Ureter (tissue), 1 donor: ENCODE measurements at regions not wholly inside any gene's neighbourhood (a gene's known extent, or its start where the extent isn't known, plus 50 kb on each side); places are given as distances from the start of the nearest gene placed in this dataset.

Experiments
- DNase-seq: peaks from one replicate; pipeline ENCODE4 v3.0.0-alpha.2; 2020; ENCODE audit warnings: low spot score
- donor health status: DM: yes; HTN: yes; CAD: no.

DNA sequence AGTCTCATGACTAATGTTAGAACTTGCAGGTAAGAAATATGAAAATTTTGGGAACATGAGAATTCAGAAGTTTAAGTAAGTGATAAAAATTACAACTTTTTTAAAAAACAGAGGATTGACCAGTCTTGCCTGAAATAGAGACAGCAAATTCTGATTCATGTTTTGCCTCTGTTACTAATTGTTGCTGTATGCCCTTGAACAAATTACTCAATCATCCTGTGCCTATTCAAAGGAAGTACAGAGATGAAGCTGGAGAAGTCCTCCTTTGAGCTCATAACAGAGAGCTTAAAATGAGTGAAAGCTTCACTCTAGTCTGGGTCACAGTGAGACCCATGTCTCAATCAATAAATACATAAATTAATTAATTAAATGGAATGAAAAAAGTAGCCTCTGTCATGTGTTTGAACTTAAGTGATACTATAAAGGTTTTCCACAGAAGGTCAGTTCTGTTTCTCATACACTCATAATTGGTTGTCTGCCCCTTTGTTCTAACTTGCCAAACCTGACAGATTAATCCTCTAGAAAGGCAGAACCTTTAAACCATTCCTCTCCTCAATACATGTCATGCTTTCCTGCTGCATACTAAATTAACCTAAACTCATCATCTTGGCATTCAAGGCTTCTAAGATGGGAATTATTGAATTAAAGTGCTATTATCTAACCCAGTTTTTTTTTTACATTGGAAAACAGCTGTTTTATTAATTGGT is 374.6 kb upstream of the LRATD1 start:
- DNase-seq = no peak

DNA sequence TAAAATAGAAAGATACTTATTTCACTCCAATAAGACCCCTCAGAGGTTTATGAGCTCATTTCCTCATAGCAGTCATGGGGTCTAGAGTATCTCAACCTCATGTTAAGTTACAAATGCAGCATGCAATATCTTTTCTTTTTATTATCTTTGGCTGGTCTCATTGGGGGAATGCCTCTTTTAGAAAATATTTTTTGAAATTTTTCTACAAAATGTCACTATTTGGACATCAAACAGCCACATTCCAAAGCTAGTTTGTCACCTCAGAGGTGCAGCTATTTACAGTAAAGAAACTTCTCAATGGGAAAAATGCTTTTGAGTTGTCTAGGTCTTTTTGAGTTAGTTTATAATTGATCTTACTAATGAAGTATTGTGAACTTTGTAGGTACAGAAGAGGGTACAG is 370.7 kb upstream of the LRATD1 start:
- DNase-seq = no peak

DNA sequence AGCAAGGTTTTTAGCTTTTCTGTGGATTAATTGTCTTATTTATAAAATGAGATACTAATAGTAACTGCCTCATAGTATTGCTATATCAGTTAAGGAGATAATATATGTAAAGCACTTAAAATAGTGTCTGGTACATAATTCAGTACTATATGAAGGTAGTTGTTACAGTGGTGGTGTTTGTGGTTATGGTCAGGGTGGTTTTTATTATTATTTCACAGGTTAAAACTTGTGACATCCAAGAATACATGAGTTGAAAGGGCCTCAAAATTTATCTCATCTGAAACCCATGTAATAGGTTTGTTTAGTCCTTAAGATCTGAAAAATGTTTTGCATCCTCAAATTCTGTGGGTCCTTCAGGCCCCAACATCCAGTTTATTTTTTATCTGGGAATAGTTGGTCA is 369.5 kb upstream of the LRATD1 start:
- no peak for DNase-seq

DNA sequence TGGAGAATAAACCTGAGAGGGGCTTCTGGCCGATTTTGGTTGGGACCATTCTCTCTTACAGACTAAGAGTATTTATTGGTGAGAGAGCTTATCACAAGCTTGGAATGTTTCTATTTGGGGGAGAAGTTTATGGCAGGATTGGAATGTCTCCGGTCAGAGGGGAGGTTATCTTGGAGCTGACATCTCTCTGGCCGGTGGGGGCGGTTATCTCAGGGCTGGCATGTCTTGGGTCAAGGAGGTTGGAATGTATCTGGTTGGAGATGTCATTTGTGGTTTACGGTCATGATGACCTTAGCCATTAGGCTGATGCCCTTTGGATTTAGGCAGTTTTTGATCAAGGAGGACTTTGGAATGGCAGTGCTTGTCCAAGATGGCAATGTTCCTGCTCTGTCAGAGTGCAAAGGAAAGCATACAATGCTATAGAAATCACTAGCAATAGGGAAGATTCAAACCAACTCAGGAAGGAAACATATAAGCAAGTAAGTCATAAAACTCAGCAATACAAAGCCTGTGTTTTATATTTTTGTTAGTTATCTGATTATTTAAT is 362.4 kb upstream of the LRATD1 start:
- DNase-seq = no peak

DNA sequence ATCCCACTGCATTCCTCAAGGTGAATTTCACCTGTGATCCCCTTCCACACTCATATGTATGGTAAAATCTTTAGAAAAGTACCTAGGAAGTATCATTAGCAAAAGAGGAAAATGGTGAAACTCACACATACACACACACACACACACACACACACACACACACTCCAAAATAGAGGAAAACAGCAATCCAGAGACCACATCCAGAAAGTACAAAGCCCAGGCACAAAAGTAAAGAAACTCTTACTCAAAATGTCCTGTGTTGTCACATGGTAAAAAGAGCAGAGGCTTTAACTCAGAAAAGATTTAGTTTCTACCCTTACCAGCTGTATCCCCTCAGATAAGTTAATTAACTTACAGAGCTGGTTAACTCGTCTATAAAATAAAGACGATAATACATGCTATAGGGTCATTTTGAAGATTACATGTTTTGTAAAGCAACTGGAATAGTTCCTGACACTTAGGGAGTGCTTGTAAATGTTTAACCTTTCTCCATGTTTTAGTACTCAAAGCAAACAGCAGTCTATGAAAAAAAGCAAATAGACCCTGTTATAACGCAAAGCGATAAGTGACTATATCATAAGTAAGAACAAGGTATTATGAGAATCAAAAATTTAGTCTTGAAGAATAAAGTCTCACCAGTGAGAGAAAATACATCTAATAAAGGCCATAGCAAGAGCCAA is 360.0 kb upstream of the LRATD1 start:
- DNase-seq = no peak

DNA sequence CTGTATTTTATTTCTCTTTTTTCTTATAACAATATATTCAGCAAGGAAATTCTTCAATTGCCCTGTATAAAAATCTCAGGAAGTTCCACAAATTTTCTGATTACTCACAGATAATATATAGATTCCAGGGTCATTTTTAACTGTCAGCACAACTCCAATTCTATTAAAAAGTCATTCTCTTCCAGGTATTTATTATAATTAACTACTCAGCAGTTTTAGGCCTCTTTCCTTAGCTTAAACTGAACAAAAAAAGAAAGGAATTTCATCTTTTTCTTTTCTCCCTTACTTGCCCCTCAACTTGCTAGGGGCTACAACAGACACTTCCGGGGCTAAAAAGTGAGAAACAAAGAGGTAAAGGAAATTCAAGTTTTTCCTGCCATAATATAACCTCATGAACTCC is 358.9 kb upstream of the LRATD1 start:
- no peak for DNase-seq

DNA sequence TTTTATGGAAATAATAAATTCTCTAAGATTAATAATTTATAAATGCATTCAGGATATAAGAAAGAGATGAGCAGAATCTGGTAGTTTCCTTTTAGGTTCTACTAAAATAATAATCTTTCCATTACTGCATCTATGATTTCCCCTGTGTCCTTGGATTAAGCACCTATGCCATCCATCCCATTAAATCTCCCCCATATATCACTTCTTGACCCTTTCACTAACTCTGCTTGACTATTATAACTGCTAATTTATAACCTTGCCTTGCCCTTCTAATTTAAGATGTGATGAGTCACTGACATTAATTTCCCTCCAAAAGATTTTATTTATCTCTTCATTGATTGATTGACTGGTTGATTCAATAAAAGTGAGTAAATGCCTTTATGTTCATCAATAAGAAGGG is 348.3 kb upstream of the LRATD1 start:
- no peak for DNase-seq

DNA sequence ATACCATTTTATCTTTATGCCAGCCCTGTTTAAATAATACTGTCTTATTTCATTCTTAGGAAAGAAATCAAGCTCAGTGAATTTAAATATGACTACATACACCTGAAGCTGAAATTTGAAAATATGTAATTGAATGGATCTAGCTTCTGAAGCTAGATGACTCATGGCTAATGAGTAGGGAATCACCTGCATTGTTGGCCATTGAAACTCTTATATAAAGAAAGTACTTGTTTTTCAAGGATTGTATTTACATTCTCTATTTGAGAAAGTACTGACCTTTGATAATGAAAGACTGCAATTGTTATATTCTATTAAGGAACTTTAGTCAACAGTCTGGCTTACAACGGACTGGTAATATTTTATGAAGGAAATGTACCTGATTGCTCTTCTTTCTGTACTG is 346.7 kb upstream of the LRATD1 start:
- no peak for DNase-seq

DNA sequence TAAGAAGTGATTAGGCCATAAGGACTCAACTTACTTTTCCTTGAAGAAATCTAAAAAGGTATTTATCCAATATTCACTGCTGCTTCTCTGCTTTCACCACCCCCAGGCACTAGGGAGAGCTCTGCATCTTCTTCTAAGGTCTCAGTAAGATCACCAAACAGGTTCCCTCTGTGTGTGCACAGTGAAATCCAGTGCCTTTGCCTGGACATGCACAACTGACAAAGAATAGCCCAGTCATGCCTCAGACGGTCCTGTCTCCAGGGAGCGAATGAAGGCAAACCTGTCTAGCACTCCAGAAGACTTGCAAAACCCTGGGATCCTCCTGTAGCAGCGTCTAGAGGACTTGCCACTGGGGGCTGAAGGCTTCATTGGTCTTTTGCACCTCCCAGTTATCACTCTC is 344.5 kb upstream of the LRATD1 start:
- peak; percentile 86 for DNase-seq

DNA sequence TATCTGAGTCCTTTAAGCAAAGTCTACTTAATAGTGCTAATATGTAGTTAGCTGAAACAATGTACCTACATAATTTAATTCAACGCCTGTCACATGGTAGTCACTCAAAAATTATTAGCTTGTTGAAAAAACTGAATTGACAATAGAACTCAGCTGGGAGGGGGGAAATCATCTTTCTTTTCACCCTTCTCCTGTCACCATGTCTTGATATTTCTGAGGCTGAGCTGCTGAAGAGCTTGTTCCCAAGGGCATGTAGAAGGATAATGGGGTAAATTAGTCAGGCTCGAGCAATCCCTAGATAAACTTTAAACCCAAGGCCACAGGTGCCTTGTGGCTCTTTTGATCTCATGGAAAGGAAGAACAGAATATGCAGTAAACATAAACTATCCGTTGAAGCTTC is 339.6 kb upstream of the LRATD1 start:
- no peak for DNase-seq

DNA sequence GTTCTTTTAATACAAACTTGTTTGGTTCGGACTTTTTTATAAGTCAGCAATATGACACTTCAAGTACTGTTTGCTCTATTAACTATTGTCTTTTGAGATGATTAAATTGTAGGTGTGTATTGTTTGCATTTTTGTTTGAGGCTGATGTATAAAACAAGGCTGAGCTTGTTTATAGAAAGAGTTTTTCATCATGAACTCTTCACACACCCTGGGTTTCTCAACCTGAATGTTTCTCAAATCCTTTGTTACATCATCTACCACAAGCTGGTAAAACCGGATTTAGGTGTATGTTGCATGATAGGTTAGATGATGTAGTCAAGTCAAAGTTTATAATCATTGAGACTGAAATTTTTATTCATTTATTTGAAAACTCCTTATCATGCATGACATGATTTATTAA is 335.2 kb upstream of the LRATD1 start:
- no peak for DNase-seq

DNA sequence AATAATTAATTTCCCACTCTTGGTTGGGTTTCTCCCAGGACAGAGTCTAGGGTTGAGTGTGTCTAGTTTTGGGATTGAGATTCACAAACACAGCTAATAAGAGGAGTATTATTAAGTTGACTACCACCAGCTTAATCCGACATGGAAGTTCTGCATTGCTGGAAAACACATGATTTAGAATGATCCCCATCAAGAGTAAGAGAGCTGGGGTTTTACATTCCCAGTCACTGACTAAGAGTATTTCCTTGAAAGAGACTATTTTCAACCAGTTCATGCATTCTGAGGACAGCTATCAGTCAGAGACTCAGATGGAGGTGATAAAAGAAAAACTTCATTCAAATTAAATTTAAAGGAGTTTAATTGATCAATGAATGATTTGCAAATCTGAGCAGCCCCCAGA is 334.6 kb upstream of the LRATD1 start:
- DNase-seq = no peak

DNA sequence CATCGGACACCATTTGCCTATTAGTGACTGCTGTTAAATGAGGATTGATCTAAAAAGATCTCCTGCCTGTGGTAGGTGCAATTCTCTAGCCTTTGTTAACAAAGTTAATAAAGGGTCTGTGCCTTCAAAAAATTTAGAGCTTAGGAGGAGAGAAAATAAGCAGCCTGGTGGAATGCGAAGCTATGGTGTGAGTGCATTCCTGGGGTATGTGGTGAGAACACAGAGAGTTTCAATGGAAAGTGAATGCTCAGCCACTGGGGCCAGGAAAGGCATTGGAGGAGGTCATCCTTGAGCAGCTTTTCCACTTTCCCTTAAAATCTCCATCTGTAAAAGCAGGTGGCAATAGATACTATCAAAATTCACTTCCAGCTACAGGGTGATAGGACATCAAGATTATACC is 331.2 kb upstream of the LRATD1 start:
- DNase-seq = no peak

DNA sequence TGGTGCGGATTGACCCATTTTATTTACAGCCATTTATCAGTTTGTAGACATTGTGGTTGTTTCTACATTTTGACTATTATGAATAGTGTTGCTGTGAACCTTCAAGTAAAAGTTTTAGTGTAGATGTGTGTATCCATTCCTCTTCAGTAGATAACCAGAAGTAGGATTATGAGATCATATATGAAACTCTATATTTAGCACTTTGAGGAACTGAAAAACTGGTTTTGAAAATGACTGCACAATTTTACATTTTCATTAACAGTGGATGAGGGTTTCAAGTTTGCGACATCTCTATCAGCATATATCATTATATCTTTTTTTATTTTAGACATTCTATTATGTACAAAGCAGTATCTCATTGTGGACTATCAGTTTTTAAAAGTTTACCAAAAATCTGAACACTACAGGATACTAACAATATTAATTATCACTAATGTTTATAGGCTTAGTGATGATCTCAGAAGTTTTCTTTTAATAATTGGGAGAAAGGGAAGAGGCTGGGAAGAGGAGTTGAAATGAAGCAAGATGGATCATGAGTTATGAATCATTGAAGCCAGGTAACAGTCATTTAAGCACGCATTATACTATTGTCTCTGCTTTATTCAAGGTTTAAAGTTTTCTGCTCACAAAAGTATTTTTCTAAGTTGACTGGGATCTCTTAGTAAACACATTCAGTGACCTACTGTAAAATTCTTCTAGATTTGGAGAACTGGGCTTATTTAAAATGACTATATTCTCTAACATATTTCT is 329.0 kb upstream of the LRATD1 start:
- DNase-seq = no peak

DNA sequence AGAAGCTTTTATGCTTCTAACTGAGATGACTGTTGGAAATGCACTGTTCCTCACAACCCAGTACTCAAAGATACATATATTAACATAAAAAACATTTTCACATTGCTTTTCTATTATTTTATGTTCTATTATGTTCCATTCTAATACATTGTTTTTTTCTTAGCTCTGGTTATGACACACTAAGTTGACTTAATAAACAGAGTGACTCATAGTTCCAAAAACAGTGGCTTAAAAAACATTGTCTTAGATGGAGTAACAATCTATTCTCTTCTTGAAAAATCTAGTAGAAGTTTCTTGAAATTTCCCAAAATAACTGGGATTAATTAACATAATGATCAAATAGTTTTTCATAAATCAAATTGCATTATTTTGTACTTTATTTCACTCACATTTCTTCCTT is 328.2 kb upstream of the LRATD1 start:
- no peak for DNase-seq

DNA sequence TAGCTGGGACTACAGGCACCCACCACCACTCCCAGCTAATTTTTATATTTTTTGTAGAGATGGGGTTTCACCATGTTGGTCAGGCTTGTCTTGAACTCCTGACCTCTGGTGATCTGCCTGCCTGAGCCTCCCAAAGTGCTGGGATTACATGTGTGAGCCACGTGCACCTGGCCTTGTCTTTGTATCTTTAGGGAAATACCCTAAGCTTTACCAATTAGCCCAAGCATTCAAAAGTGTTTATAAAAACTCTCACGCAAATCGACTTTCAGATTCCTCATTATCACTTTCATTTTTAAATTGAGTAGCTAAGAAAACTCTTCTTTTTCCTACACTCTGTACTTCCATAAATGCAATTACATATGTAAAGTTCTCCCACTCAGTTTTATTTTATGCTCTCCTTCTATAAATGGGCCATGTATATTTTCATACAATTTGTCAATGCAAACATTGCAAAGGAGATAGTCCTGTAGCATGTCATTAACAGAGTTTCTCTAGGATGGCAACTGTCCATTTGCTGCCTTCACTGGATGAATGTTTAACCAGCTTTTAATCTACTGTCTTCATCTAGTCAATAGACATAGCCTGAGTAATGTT is 326.2 kb upstream of the LRATD1 start:
- no peak for DNase-seq

DNA sequence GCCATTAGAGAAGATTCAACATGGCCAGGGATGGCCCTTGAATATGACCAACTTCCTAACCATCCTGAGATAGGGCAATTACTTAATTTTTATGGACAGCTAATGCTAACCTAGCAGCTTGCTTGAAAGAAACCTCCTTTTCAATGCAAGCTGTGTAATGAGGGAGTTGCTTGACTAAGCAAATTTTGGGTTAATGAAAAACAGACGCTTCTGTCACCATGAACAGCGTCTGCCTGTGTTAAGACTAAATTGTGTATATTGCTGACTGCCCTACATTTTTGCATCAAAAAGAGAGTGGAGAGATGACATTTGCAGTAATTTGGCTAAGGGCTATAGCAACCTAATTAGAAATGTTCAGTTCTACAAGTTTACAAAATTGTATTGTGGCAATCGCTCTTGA is 319.2 kb upstream of the LRATD1 start:
- DNase-seq = no peak

DNA sequence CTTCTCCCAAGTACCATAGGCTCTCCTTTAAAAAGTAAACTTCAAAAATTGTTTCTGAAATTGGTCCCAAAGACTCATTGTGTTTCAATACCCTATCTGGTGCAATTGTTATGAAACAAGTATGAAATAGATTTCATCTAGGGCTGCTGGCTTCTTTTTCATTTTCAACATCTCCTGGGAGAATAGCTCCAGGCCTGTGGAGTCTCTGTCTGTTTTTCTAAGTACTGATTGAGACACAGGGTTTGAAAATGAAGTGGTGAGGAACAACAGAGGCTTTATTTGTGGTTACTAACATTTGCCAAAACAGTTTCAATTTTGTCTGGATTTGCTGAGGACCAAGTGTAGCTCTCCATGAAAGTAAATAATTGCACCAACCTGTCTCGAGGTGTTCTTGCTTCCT is 315.9 kb upstream of the LRATD1 start:
- DNase-seq = no peak

DNA sequence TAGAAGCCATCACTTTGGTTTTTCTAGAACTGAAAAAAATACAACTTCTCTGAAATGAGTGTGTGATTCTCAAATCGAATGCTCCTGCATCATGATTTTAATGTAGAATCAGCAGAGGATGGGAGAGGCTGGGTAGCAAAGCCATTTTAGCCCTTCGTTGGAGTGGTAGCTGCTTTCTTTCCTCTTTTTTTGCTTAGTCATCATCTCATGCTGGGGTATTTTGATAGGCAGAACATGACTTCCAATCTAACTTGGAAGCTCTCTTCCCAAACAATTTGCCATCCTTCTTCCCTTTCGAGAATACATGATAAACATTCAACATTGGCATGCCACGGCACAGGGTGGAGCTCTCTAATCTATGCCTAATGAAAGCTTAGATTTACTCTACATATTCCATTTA is 311.2 kb upstream of the LRATD1 start:
- no peak for DNase-seq

DNA sequence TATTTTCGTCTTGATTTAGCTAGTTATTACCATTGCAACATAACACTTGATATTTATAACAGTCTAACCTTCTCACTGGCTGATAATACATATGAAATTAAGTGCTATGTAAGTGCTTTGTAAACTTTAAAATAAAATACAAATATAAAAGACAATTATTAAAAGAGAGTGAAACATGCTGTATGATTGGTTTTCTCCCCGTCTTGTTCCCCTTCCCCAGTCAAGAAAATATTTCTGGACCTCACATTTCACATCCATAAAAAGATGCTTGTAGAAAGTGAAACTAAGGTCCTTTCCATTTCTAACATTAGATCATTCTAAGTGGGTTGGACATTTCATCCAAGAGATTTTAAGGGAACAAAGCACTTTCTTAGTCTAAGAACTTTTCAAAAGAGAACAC is 310.2 kb upstream of the LRATD1 start:
- no peak for DNase-seq

DNA sequence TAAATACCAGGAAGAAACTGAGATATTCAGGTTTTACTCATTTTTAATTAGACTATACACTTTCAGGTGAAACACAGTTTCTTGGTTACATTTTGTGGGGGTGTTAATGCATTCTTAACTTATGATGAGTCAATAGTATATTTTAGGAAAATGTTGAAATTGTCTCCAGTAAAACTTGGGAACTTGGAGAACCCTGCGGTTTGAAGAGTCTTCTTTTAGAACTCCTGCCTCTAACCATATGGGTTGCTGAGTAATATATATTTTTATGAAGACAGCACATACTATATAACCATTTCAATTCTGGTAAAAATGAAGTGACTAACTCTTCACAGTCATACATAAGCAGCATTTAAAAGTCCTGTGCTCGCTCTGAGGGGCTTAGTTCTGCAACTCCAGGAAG is 308.2 kb upstream of the LRATD1 start:
- no peak for DNase-seq

DNA sequence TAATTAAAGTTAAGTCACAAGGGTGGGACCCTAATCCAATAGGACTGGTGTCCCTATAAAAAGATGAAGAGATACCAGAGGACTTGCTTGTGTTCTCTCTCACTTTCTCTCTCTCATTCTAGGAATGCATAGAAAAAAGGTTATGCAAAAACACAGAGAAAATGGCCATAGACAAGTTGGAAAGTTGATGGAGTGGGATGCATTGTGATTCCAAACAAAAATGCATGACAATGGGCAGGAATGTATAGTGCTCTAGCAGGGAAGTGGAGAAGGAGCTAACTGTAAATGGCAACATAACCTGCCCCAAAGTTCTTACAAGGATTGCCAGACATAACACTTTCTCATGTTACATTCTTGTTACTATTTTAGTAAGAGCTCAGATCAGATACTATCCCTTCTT is 301.6 kb upstream of the LRATD1 start:
- DNase-seq = no peak
